GM06990 (cell line): ENCODE measurements at regions not wholly inside any gene's neighbourhood (a gene's known extent, or its start where the extent isn't known, plus 50 kb on each side); places are given as distances from the start of the nearest gene placed in this dataset.

Source experiments
- DNase-seq: peaks from one replicate; pipeline ENCODE4 v3.0.0-alpha.2; 2011; ENCODE audit not compliant: insufficient read length; ENCODE audit errors: extremely low read depth
- H3K27me3 ChIP-seq: replicated peaks from 2 replicates; pipeline ENCODE4 v1.6.0; 2011; ENCODE audit warnings: low read length; ENCODE audit not compliant: control insufficient read depth, insufficient read depth
- H3K36me3 ChIP-seq: 2 replicates; pipeline ENCODE4 v1.5.1; 2011; ENCODE audit warnings: low read length; ENCODE audit not compliant: control insufficient read depth, insufficient read depth
- H3K4me3 ChIP-seq: replicated peaks from 2 replicates; pipeline ENCODE4 v1.5.1; 2011; ENCODE audit warnings: low read depth, mild to moderate bottlenecking, control low read depth, low read length
- CTCF ChIP-seq: IDR thresholded peaks from 2 replicates; pipeline ENCODE4 v1.5.1; 2011; ENCODE audit warnings: low read length, control low read depth, mild to moderate bottlenecking, inconsistent platforms; ENCODE audit not compliant: insufficient read depth, poor library complexity, severe bottlenecking

DNA sequence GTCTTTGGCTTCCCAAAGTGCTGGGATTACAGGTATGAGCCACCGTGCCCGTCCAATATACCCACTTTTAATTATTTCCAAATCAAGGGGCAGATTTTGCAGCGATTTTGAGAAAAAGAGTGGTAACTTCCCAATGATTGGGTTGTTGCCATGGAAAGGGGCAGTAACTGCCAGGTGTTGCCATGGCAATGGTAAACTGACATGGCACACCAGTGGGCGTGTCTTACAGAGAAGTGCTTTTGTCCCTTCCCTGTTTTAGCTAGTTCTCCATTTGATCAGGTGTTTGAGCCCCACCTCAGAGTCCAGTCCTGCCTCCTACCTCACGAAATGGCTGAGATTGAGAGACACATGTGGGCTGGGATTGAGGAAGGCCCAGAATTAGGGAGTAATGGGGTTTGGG, 86.3 kb upstream of the IER5L start:
- no peak for DNase-seq
- H3K4me3 ChIP-seq, result no peak overlapping the region
- H3K36me3 ChIP-seq, result no peaks in the 10 kb centered on the region
- no peak for TF ChIP-seq CTCF
- no peaks in the 10 kb centered on the region; the same call in 1 of the 2 replicates for H3K27me3 ChIP-seq

DNA sequence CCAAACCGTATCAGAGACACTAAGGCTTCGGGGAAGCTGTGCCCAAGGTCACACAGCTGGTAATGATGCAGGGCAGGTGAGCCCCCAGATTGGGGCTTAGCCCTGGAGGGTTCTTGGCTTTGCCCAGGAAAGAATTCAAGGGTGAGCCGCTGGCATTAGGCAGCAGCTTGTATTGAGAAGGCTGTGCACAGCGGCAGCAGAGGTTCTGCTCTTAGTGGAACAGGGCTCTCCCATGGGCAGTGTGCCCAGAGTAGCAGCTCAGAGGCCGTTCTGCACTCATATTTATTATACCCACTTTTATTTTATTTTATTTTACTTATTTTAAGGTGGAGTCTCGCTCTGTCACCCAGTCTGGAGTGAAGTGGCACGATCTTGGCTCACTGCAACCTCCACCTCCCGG, 85.8 kb upstream of the IER5L start:
- no peaks in the 10 kb centered on the region for H3K36me3 ChIP-seq
- no peak for TF ChIP-seq CTCF
- no peaks in the 10 kb centered on the region; the same call in 1 of the 2 replicates for H3K27me3 ChIP-seq
- DNase-seq, result no peak
- H3K4me3 ChIP-seq, result no peak overlapping the region

GRCh38 chr9:129262261-129262660, 84.2 kb upstream of the IER5L start:
- no peaks in the 10 kb centered on the region; the same call in 1 of the 2 replicates for H3K27me3 ChIP-seq

DNA sequence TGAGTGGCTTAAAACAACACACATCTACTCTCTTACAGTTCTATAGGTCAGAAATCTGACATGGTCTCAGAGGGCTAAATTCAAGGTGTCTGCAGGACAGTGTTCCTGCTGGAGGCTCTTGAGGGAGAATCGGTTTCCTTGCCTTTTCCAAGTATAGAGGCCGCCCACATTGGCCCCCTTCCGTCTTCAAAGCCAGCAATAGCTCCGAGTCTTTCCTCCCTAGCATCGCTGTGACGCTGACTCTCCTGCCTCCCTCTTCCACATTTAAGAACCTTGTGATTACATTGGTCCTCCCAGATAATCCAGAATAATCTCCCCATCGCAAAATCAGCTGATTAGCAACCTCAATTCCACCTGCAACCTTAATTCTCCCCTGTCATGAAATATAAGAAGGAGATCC, 81.3 kb upstream of the IER5L start:
- H3K27me3 ChIP-seq, result no peaks in the 10 kb centered on the region; the same call in 1 of the 2 replicates
- TF ChIP-seq CTCF, result no peak
- no peak overlapping the region for H3K4me3 ChIP-seq
- no peak for DNase-seq
- no peaks in the 10 kb centered on the region for H3K36me3 ChIP-seq

More at GRCh38 chr9:129262261-129262660, 84.2 kb upstream of the IER5L start:
- TF ChIP-seq CTCF, result no peak
- no peaks in the 10 kb centered on the region for H3K36me3 ChIP-seq
- H3K4me3 ChIP-seq, result no peak overlapping the region
- no peak for DNase-seq

DNA sequence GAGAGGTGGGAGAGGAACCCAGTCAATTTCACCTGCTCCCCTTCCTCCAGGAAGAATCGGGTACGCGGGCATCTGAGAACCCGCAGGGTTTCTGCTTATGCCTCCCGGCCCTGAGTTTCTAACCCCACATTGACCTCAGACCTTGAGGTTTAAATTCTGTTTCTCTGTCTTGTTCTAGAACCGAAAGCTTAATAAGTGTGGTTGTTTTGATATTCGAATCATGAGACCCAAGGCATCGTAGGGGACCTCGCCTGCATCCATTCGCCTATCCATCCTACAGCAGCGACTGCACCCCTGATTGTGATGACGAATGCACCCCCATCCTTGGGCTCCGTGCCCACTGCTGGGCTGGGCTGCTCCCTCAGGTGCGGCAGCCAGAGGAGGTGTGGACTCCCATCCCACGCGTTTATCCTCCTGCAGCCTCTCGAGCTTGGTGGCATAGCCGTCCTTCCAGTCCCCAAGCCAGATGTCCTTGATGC, 80.8 kb upstream of the IER5L start:
- Histone ChIP-seq H3K4me3 (no peak overlapping the region), H3K27me3 (no peaks in the 10 kb centered on the region; the same call in 1 of the 2 replicates), H3K36me3 (no peaks in the 10 kb centered on the region)
- TF ChIP-seq CTCF, result no peak
- no peak for DNase-seq

GRCh38 chr9:129258124-129258822, 80.2 kb upstream of the IER5L start:
- no peak for TF ChIP-seq CTCF
- Histone ChIP-seq H3K27me3 (no peaks in the 10 kb centered on the region; the same call in 1 of the 2 replicates), H3K4me3 (no peak overlapping the region), H3K36me3 (no peaks in the 10 kb centered on the region)
- DNase-seq, result peak; percentile 78
